Left ventricle myocardium inferior (tissue), 1 donor: ENCODE measurements at regions not wholly inside any gene's neighbourhood (a gene's known extent, or its start where the extent isn't known, plus 50 kb on each side); places are given as distances from the start of the nearest gene placed in this dataset.

Source experiments
- DNase-seq: peaks from one replicate; pipeline ENCODE4 v3.0.0-alpha.2; 2020
- H3K27ac ChIP-seq: fragments of 200-600 bp; replicated peaks from 2 replicates; pipeline ENCODE4 v1.8.0; 2021
- H3K27me3 ChIP-seq: fragments of 200-600 bp; 2 replicates; pipeline ENCODE4 v1.8.0; 2021; ENCODE audit warnings: low read depth
- H3K36me3 ChIP-seq: fragments of 200-600 bp; 2 replicates; pipeline ENCODE4 v1.8.0; 2021
- H3K4me1 ChIP-seq: fragments of 200-600 bp; 2 replicates; pipeline ENCODE4 v1.8.0; 2021
- H3K4me3 ChIP-seq: fragments of 200-600 bp; 2 replicates; pipeline ENCODE4 v1.8.0; 2021; ENCODE audit warnings: mild to moderate bottlenecking, moderate library complexity
- H3K9me3 ChIP-seq: fragments of 200-600 bp; replicated peaks from 2 replicates; pipeline ENCODE4 v1.8.0; 2021
- CTCF ChIP-seq: fragments of 200-600 bp; IDR thresholded peaks from 2 replicates; pipeline ENCODE4 v1.8.0; 2021; ENCODE audit warnings: antibody characterized with exemption, mild to moderate bottlenecking, borderline replicate concordance
- intact Hi-C: fragments of 100-400 bp; cut with micrococcal nuclease; formaldehyde crosslinking; loops from one replicate; pipeline ENCODE4 v1.11.0; 2022
- donor health status: DM: no; HTN: yes; CAD: no; lungs with severe emphysema.

- no peaks in the 10 kb centered on the region for H3K36me3 ChIP-seq
- DNase-seq = no peak
- H3K4me3 ChIP-seq = no peak overlapping the region
- TF ChIP-seq CTCF = no peak
- intact Hi-C loops = no loop called here
- no peaks in the 10 kb centered on the region for H3K27me3 ChIP-seq
- no peak overlapping the region for H3K27ac ChIP-seq
- H3K4me1 ChIP-seq = no peaks in the 10 kb centered on the region
- no peaks in the 10 kb centered on the region for H3K9me3 ChIP-seq
Observed at GRCh38 chrX:113977887-113978286, 606.0 kb upstream of the HTR2C start.

DNA sequence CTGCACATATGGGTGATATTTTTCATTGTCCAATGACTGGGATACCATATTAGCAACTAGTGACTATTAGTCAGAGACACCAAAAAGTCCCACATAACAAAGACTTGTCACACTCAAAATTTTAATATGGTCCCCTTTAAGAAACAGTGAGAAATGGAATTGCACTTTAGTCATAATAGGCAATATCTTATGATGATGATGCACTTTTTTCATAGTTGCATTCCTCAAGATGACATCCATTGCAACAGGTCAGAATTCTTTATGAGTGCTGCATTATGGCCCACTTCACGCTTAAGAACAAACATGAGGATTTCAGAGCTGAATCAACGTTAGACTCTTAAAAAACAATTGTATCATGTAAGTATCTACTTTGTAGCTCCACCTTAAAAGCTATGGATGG, 608.4 kb upstream of the HTR2C start:
- Histone ChIP-seq H3K4me3 (no peak overlapping the region), H3K9me3 (no peaks in the 10 kb centered on the region), H3K27ac (no peak overlapping the region), H3K36me3 (no peaks in the 10 kb centered on the region), H3K4me1 (no peaks in the 10 kb centered on the region), H3K27me3 (no peaks in the 10 kb centered on the region)
- no peak for DNase-seq
- TF ChIP-seq CTCF = no peak
- intact Hi-C loops = no loop called here

GRCh38 chrX:113974881-113975280, 609.0 kb upstream of the HTR2C start:
- H3K36me3 ChIP-seq = no peaks in the 10 kb centered on the region
- no peak for DNase-seq
- H3K4me1 ChIP-seq = no peaks in the 10 kb centered on the region
- H3K27me3 ChIP-seq = no peaks in the 10 kb centered on the region
- no peak overlapping the region for H3K27ac ChIP-seq
- no peaks in the 10 kb centered on the region for H3K9me3 ChIP-seq
- no peak overlapping the region for H3K4me3 ChIP-seq
- TF ChIP-seq CTCF = no peak
- intact Hi-C loops = no loop called here

DNA sequence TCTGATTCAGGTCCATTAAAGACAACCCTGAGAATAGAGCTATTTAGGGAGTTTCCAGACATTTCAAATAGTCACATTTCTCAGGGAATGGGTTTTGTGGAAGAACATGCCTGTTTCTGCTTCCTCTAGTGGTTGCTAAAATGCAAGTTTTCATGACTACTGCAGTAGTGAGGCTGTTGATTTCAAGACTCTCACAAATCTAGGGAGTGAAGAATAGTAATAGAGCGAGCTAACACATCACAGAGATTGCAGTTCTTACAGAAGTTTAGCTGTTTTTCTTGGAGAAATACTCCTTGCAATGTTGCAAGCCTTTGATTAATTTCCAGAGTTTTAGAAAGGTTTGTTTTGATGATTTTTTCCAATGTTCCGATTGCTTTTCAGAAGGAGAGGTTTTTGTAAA, 610.2 kb upstream of the HTR2C start:
- H3K36me3 ChIP-seq = no peaks in the 10 kb centered on the region
- no peaks in the 10 kb centered on the region for H3K27me3 ChIP-seq
- no peak for DNase-seq
- H3K9me3 ChIP-seq = no peaks in the 10 kb centered on the region
- H3K4me1 ChIP-seq = no peaks in the 10 kb centered on the region
- intact Hi-C loops = no loop called here
- no peak overlapping the region for H3K27ac ChIP-seq
- TF ChIP-seq CTCF = no peak
- H3K4me3 ChIP-seq = no peak overlapping the region

DNA sequence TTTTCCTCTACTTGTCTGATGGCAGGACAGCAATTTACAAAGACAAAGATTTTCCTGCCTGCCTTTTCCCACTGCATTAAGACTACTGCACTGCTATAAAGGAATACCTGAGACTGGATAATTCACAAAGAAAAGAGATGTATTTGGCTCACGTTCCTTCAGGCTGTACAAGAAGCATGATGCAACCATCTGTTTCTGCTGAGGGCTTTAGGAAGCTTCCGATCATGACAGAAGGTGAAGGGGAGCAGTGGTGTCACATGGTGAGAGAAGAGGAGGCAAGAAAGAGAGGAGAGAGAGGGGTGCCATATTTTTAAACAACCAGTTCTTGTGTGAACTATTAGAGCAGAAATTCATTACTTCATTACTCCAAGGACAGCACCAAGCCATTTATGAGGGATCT, 617.1 kb upstream of the HTR2C start:
- H3K4me1 ChIP-seq = no peaks in the 10 kb centered on the region
- no peak overlapping the region for H3K27ac ChIP-seq
- H3K27me3 ChIP-seq = no peaks in the 10 kb centered on the region
- TF ChIP-seq CTCF = no peak
- intact Hi-C loops = no loop called here
- H3K9me3 ChIP-seq = no peaks in the 10 kb centered on the region
- H3K36me3 ChIP-seq = no peaks in the 10 kb centered on the region
- no peak for DNase-seq
- H3K4me3 ChIP-seq = no peak overlapping the region

GRCh38 chrX:113962343-113962742, 621.5 kb upstream of the HTR2C start:
- DNase-seq = no peak
- intact Hi-C loops = no loop called here
- no peaks in the 10 kb centered on the region for H3K36me3 ChIP-seq
- H3K9me3 ChIP-seq = no peaks in the 10 kb centered on the region
- no peak overlapping the region for H3K4me3 ChIP-seq
- TF ChIP-seq CTCF = no peak
- H3K4me1 ChIP-seq = no peaks in the 10 kb centered on the region
- no peak overlapping the region for H3K27ac ChIP-seq
- no peaks in the 10 kb centered on the region for H3K27me3 ChIP-seq
